Coronary artery (tissue), 2 donors: ENCODE measurements at regions not wholly inside any gene's neighbourhood (a gene's known extent, or its start where the extent isn't known, plus 50 kb on each side); places are given as distances from the start of the nearest gene placed in this dataset.

Experiments
- DNase-seq: peaks from one replicate; pipeline ENCODE4 v3.0.0-alpha.2; 2017; ENCODE audit warnings: low spot score
- H3K27ac ChIP-seq, 2 donors: fragments of 200-600 bp; sonication (generic); one replicate each; pipeline ENCODE4 v1.5.1; 2016 to 2019
- H3K4me3 ChIP-seq: fragments of 200-600 bp; sonication (generic); 2 replicates; pipeline ENCODE4 v1.5.1; 2016; ENCODE audit warnings: mild to moderate bottlenecking, moderate library complexity
- CTCF ChIP-seq: fragments of 200-600 bp; sonication (generic); IDR thresholded peaks from one replicate; pipeline ENCODE4 v1.5.1; 2019; ENCODE audit warnings: antibody characterized with exemption

- H3K27ac ChIP-seq: peak overlapping the region in 1 of 2 donors; percentile 41
- no peak for TF ChIP-seq CTCF
- H3K4me3 ChIP-seq: no peak overlapping the region
- DNase-seq: no peak
These were observed 90.7 kb upstream of the MEF2A start for GRCh38 chr15:99474909-99475753.

GRCh38 chr15:99475754-99476412 lies 89.9 kb upstream of the MEF2A start:
- TF ChIP-seq CTCF: no peak
- H3K4me3 ChIP-seq: no peak overlapping the region
- peak; percentile 65 for DNase-seq
- peak overlapping the region; percentile 17 to 60 for H3K27ac ChIP-seq

- no peak for TF ChIP-seq CTCF
- H3K4me3 ChIP-seq: peak overlapping the region; percentile 38
- H3K27ac ChIP-seq: peak overlapping the region; percentile 60 to 90
- peak; percentile 88 for DNase-seq
These were observed 89.2 kb upstream of the MEF2A start for GRCh38 chr15:99476413-99477222.

- TF ChIP-seq CTCF: no peak
- H3K27ac ChIP-seq: peak overlapping the region in 1 of 2 donors; percentile 90
- no peak for DNase-seq
These were observed 87.9 kb upstream of the MEF2A start for GRCh38 chr15:99477791-99478471.

GRCh38 chr15:99478977-99479376 lies 86.8 kb upstream of the MEF2A start:
- no peak for TF ChIP-seq CTCF
- H3K27ac ChIP-seq: no peak overlapping the region
- no peak for DNase-seq
- H3K4me3 ChIP-seq: no peak overlapping the region

More at GRCh38 chr15:99477791-99478471, 87.9 kb upstream of the MEF2A start:
- H3K4me3 ChIP-seq: no peak overlapping the region

- Histone ChIP-seq H3K27ac (no peak overlapping the region), H3K4me3 (no peak overlapping the region)
- DNase-seq: no peak
- no peak for TF ChIP-seq CTCF
These were observed 85.6 kb upstream of the MEF2A start for GRCh38 chr15:99480016-99480810.
